ENCODE measurements at regions not wholly inside any gene's neighbourhood (a gene's known extent, or its start where the extent isn't known, plus 50 kb on each side); places are given as distances from the start of the nearest gene placed in this dataset.
"Not testable (repeated sequence)": the region's sequence is repeated elsewhere in the genome, so short reads cannot be mapped to it uniquely, and the experiment has no call there.

DNA sequence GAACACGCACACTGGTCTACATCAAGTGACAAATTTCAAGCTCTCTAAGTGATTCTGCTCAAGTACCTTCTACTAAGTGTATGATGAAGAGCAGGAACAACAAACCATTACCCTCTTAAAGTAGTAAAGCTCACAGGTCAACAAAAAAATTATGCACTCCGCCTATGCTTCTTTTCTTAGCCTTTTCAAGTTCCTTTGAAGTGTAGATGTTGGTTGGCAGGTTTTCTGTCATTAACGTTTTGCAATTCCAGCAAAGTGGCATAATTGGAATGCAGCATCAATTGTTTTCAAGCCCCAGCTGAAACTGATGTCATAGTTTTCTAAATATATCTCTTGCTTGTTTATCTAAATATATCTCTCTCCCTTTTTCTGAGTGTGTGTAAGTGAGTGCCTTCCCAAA is 396.9 kb upstream of the EYS start:
- H3K27ac Mint-ChIP-seq, result no peak overlapping the region
- H3K4me1 Mint-ChIP-seq (ENCODE audit: low read depth), result no peaks in the 10 kb centered on the region
- CTCF ChIA-PET, result no interaction called here
- H3K36me3 Mint-ChIP-seq (ENCODE audit: low read depth), result no peaks in the 10 kb centered on the region
- no peak overlapping the region for H3K4me3 Mint-ChIP-seq
- ATAC-seq, result no peak
- POLR2A ChIA-PET, result no interaction called here
- no peak for DNase-seq
- peaks cover 31% of the 10 kb centered on the region for H3K9me3 Mint-ChIP-seq (ENCODE audit: insufficient read depth)
- no peaks in the 10 kb centered on the region for H3K27me3 Mint-ChIP-seq (ENCODE audit: low read depth)

DNA sequence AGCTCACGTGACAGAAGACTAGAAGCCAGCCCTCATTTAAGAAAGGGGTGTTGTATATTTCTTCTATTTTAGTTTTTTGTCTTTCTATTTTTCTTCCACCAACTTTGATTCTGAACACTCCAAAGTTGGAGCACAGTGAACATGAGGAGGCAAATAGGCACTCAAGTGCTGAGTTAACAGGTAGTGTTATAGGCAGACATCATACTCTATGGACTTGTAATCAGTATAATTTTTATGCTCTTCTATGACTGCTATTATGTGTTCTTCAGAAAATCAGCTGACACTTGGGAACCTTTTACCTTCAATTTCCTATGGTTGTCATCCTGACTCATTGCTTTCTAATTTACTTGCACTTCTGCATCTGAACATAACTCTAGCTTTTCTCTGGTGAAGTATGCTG is 396.3 kb upstream of the EYS start:
- ChIA-PET POLR2A (no interaction called here), CTCF (no interaction called here)
- Mint-ChIP-seq H3K36me3 (ENCODE audit: low read depth) (no peaks in the 10 kb centered on the region), H3K9me3 (ENCODE audit: insufficient read depth) (peaks cover 31% of the 10 kb centered on the region), H3K27ac (no peak overlapping the region), H3K4me1 (ENCODE audit: low read depth) (no peaks in the 10 kb centered on the region), H3K27me3 (ENCODE audit: low read depth) (no peaks in the 10 kb centered on the region), H3K4me3 (no peak overlapping the region)
- DNase-seq, result no peak
- no peak for ATAC-seq

DNA sequence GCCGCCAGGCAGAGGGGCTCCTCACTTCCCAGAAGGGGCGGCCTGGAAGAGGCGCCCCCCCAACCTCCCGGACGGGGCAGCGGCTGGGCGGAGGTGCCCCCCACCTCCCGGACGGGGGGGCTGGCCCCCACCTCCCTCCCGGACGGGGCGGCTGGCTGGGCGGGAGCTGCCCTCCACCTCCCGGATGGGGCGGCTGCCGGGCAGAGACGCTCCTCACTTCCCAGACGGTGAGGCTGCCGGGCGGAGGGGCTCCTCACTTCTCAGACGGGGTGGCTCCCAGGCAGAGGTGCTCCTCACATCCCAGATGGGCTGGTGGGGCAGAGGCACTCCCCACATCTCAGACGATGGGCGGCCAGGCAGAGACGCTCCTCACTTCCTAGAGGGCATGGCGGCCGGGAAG is 389.7 kb upstream of the EYS start:
- Mint-ChIP-seq H3K4me3 (no peak overlapping the region), H3K36me3 (ENCODE audit: low read depth) (no peaks in the 10 kb centered on the region), H3K27ac (no peak overlapping the region), H3K27me3 (ENCODE audit: low read depth) (no peaks in the 10 kb centered on the region), H3K9me3 (ENCODE audit: insufficient read depth) (peaks cover 18% of the 10 kb centered on the region), H3K4me1 (ENCODE audit: low read depth) (no peaks in the 10 kb centered on the region)
- CTCF ChIA-PET, result no interaction called here
- ATAC-seq (no peak), DNase-seq (no peak)
- POLR2A ChIA-PET, result no interaction called here

GRCh38 chr6:66094615-66095014 is 387.6 kb upstream of the EYS start:
- DNase-seq (no peak), ATAC-seq (no peak)
- no peaks in the 10 kb centered on the region for H3K4me1 Mint-ChIP-seq (ENCODE audit: low read depth)
- POLR2A ChIA-PET, result no interaction called here
- H3K27me3 Mint-ChIP-seq (ENCODE audit: low read depth), result no peaks in the 10 kb centered on the region
- no peaks in the 10 kb centered on the region for H3K36me3 Mint-ChIP-seq (ENCODE audit: low read depth)
- H3K4me3 Mint-ChIP-seq, result no peak overlapping the region
- H3K27ac Mint-ChIP-seq, result no peak overlapping the region
- CTCF ChIA-PET, result no interaction called here
- H3K9me3 Mint-ChIP-seq (ENCODE audit: insufficient read depth), result peaks cover 10% of the 10 kb centered on the region

GRCh38 chr6:66092306-66092705 is 385.3 kb upstream of the EYS start:
- peaks cover 12% of the 10 kb centered on the region for H3K9me3 Mint-ChIP-seq (ENCODE audit: insufficient read depth)
- H3K27me3 Mint-ChIP-seq (ENCODE audit: low read depth); CTCF ChIA-PET; H3K4me3 Mint-ChIP-seq; H3K27ac Mint-ChIP-seq; ATAC-seq; H3K4me1 Mint-ChIP-seq (ENCODE audit: low read depth); H3K36me3 Mint-ChIP-seq (ENCODE audit: low read depth); DNase-seq; POLR2A ChIA-PET: not testable (repeated sequence)

DNA sequence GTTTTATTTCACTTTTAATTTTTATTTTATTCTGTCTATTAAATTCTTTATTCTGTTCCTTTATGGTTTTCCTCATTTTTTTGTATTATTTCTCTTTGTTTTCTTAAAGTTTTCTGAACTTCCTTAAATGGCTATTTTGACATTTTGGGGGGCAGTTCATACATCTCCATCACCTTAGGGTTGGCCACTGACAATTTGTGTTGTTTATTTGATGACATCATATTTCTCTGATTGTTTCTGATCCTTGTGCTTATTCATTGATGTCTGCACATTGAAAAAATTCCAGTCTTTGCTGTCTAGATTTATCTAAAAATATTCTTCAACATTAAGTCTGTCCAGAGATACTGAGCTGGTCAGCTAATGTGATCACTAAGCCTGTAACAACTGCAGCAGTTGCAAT is 379.5 kb upstream of the EYS start:
- H3K27ac Mint-ChIP-seq, result no peak overlapping the region
- H3K36me3 Mint-ChIP-seq (ENCODE audit: low read depth), result no peaks in the 10 kb centered on the region
- H3K4me1 Mint-ChIP-seq (ENCODE audit: low read depth), result no peaks in the 10 kb centered on the region
- H3K4me3 Mint-ChIP-seq, result no peak overlapping the region
- peaks cover 35% of the 10 kb centered on the region for H3K9me3 Mint-ChIP-seq (ENCODE audit: insufficient read depth)
- no peaks in the 10 kb centered on the region for H3K27me3 Mint-ChIP-seq (ENCODE audit: low read depth)
- POLR2A ChIA-PET, result no interaction called here
- CTCF ChIA-PET, result no interaction called here
- DNase-seq (no peak), ATAC-seq (no peak)

- H3K4me3 Mint-ChIP-seq, result no peak overlapping the region
- H3K36me3 Mint-ChIP-seq (ENCODE audit: low read depth), result no peaks in the 10 kb centered on the region
- H3K9me3 Mint-ChIP-seq (ENCODE audit: insufficient read depth), result peaks cover 44% of the 10 kb centered on the region
- ChIA-PET CTCF (no interaction called here), POLR2A (no interaction called here)
- H3K27me3 Mint-ChIP-seq (ENCODE audit: low read depth), result no peaks in the 10 kb centered on the region
- ATAC-seq (no peak), DNase-seq (no peak)
- H3K27ac Mint-ChIP-seq, result no peak overlapping the region
- H3K4me1 Mint-ChIP-seq (ENCODE audit: low read depth), result no peaks in the 10 kb centered on the region
Observed at GRCh38 chr6:66082914-66083313, 375.9 kb upstream of the EYS start.

- Mint-ChIP-seq H3K4me3 (no peak overlapping the region), H3K4me1 (ENCODE audit: low read depth) (no peaks in the 10 kb centered on the region), H3K9me3 (ENCODE audit: insufficient read depth) (peaks cover 10% of the 10 kb centered on the region), H3K27me3 (ENCODE audit: low read depth) (no peaks in the 10 kb centered on the region), H3K36me3 (ENCODE audit: low read depth) (no peaks in the 10 kb centered on the region), H3K27ac (no peak overlapping the region)
- no peak for ATAC-seq
- DNase-seq, result no peak
- POLR2A ChIA-PET, result no interaction called here
- CTCF ChIA-PET, result no interaction called here
Observed at GRCh38 chr6:66068907-66069306, 361.9 kb upstream of the EYS start.

DNA sequence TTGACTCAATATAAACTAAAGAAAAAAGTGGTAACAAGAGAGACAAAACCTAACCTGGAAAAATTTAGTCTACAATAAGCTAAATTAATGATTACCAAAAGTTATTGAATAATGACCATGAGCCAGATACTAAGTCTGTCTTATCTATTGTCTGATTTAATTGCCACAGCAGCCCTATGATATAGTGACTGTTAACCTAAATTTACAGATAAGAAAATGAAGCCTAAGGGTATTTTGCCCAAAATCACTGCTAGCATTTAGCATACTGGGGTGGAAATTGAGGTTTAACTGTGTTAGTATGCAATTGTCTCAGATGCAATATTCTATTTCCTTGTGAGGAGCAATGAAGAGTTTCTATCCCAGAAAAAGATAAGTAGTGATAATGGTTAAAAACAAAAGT is 361.0 kb upstream of the EYS start:
- CTCF ChIA-PET, result no interaction called here
- Mint-ChIP-seq H3K27ac (no peak overlapping the region), H3K4me3 (no peak overlapping the region), H3K9me3 (ENCODE audit: insufficient read depth) (peaks cover 10% of the 10 kb centered on the region), H3K36me3 (ENCODE audit: low read depth) (no peaks in the 10 kb centered on the region), H3K4me1 (ENCODE audit: low read depth) (no peaks in the 10 kb centered on the region), H3K27me3 (ENCODE audit: low read depth) (no peaks in the 10 kb centered on the region)
- POLR2A ChIA-PET, result no interaction called here
- ATAC-seq (no peak), DNase-seq (no peak)

DNA sequence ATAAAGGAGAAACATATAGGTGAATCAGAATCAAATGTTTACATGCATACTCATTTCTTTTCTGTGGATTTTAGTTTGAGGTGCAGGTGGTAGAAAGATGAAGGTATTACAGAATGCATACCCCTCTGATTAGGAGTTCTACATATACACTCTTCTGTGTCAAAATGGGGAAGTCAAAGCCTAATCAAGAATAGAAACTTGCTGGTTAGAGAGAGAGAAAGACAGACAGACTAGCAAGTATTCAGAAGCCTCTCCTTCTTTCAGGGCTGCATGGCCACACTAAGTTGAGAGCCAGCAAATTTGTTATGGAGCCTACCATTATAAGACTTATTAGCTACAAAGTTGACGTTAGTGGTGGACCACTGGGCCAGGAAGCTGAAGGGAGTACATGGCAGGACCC is 358.3 kb upstream of the EYS start:
- DNase-seq (no peak), ATAC-seq (no peak)
- Mint-ChIP-seq H3K9me3 (ENCODE audit: insufficient read depth) (peaks cover 18% of the 10 kb centered on the region), H3K4me3 (no peak overlapping the region), H3K27ac (no peak overlapping the region), H3K36me3 (ENCODE audit: low read depth) (no peaks in the 10 kb centered on the region), H3K4me1 (ENCODE audit: low read depth) (no peaks in the 10 kb centered on the region), H3K27me3 (ENCODE audit: low read depth) (no peaks in the 10 kb centered on the region)
- ChIA-PET CTCF (no interaction called here), POLR2A (no interaction called here)

- H3K9me3 Mint-ChIP-seq (ENCODE audit: insufficient read depth), result peaks cover 12% of the 10 kb centered on the region
- H3K4me3 Mint-ChIP-seq, result no peak overlapping the region
- ChIA-PET POLR2A (no interaction called here), CTCF (no interaction called here)
- DNase-seq, result no peak
- no peak overlapping the region for H3K27ac Mint-ChIP-seq
- no peak for ATAC-seq
- H3K4me1 Mint-ChIP-seq (ENCODE audit: low read depth), result no peaks in the 10 kb centered on the region
- no peaks in the 10 kb centered on the region for H3K27me3 Mint-ChIP-seq (ENCODE audit: low read depth)
- no peaks in the 10 kb centered on the region for H3K36me3 Mint-ChIP-seq (ENCODE audit: low read depth)
Observed at GRCh38 chr6:66057034-66057433, 350.0 kb upstream of the EYS start.

DNA sequence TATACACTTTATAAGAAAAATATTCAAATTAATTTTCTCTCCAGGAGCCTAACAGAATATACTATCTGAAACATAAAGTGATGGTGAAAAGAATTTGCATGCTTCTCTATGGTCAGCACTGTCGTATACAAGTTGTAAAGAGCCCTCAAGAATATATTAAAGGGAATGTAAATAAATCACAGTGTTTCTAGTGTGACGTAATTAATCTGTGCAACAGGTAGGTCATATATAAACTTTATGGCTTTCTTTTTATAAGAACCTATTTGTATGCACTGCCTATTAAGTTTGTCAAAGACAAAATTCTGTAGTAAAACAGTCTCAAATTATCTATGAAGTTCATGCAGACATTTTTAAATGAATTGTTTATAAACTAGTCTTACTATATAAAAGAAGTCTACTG is 347.9 kb upstream of the EYS start:
- ChIA-PET CTCF (no interaction called here), POLR2A (no interaction called here)
- Mint-ChIP-seq H3K36me3 (ENCODE audit: low read depth) (no peaks in the 10 kb centered on the region), H3K9me3 (ENCODE audit: insufficient read depth) (peaks cover 12% of the 10 kb centered on the region), H3K27me3 (ENCODE audit: low read depth) (no peaks in the 10 kb centered on the region), H3K27ac (no peak overlapping the region), H3K4me1 (ENCODE audit: low read depth) (no peaks in the 10 kb centered on the region), H3K4me3 (no peak overlapping the region)
- ATAC-seq (no peak), DNase-seq (no peak)

- POLR2A ChIA-PET, result no interaction called here
- no peak for ATAC-seq
Observed at GRCh38 chr6:66051812-66052211, 344.8 kb upstream of the EYS start.

More at GRCh38 chr6:66051812-66052211, 344.8 kb upstream of the EYS start:
- no peak for DNase-seq
- no peak overlapping the region for H3K4me3 Mint-ChIP-seq
- no peaks in the 10 kb centered on the region for H3K4me1 Mint-ChIP-seq (ENCODE audit: low read depth)
- H3K27me3 Mint-ChIP-seq (ENCODE audit: low read depth), result no peaks in the 10 kb centered on the region
- peaks cover 5% of the 10 kb centered on the region for H3K9me3 Mint-ChIP-seq (ENCODE audit: insufficient read depth)
- no peaks in the 10 kb centered on the region for H3K36me3 Mint-ChIP-seq (ENCODE audit: low read depth)
- CTCF ChIA-PET, result no interaction called here
- no peak overlapping the region for H3K27ac Mint-ChIP-seq
